Gastrocnemius medialis (tissue), 4 donors: ENCODE measurements at regions not wholly inside any gene's neighbourhood (a gene's known extent, or its start where the extent isn't known, plus 50 kb on each side); places are given as distances from the start of the nearest gene placed in this dataset.

Experiments used
- ATAC-seq, 2 donors: fragments of 150-250 bp; one replicate each; pipeline ENCODE4 v1.9.1; 2016
- DNase-seq, 2 donors: peaks; one replicate each; pipeline ENCODE4 v3.0.0-alpha.2; 2019
- H3K27ac ChIP-seq, 4 donors: fragments of 200-600 bp; sonication (generic); 1 replicate in 1 of 4; 2 replicates in 3 of 4; pipeline ENCODE4 v1.5.1; 2016 to 2018; ENCODE audit warnings: mild to moderate bottlenecking in 2 of 4, moderate library complexity in 1 of 4
- H3K27me3 ChIP-seq, 3 donors: fragments of 200-600 bp; sonication (generic) in 2 of 3; 1 replicate in 1 of 3; 2 replicates in 2 of 3; pipeline versions ENCODE4 v1.5.1 to v1.6.0; 2016 to 2019; ENCODE audit warnings: mild to moderate bottlenecking in 1 of 3, moderate library complexity in 1 of 3
- H3K36me3 ChIP-seq, 2 donors: fragments of 200-600 bp; sonication (generic) in 1 of 2; one replicate each; pipeline ENCODE4 v1.5.1; 2017 to 2018
- H3K4me1 ChIP-seq, 2 donors: fragments of 200-600 bp; sonication (generic) in 1 of 2; one replicate each; pipeline ENCODE4 v1.5.1; 2016 to 2017; ENCODE audit warnings: mild to moderate bottlenecking in 2 of 2
- H3K4me3 ChIP-seq, 4 donors: fragments of 200-600 bp; sonication (generic) in 3 of 4; 1 replicate in 1 of 4; 2 replicates in 3 of 4; pipeline ENCODE4 v1.5.1; 2016 to 2019; ENCODE audit warnings: mild to moderate bottlenecking in 2 of 4
- H3K9me3 ChIP-seq, 3 donors: fragments of 200-600 bp; sonication (generic) in 2 of 3; 1 replicate in 1 of 3; 2 replicates in 2 of 3; pipeline ENCODE4 v1.5.1; 2016 to 2019
- CTCF ChIP-seq, 5 experiments: fragments of 450-650 bp in 3 of 5; fragments of 200-600 bp in 2 of 5; sonication (generic) in 2 of 5; IDR thresholded peaks in 4 of 5; conservative IDR thresholded peaks in 1 of 5; 1 replicate in 4 of 5; 2 replicates in 1 of 5; pipeline ENCODE4 v1.5.1; 2016 to 2019; ENCODE audit warnings: antibody characterized with exemption in 5 of 5, mild to moderate bottlenecking in 3 of 5, moderate library complexity in 3 of 5
- POLR2A ChIP-seq, 2 donors: fragments of 450-650 bp; IDR thresholded peaks; one replicate each; pipeline ENCODE4 v1.6.1; 2017; ENCODE audit warnings: antibody characterized with exemption in 2 of 2, mild to moderate bottlenecking in 2 of 2, moderate library complexity in 2 of 2
- in situ Hi-C, 4 donors: fragments of 200-750 bp; cut with MboI; loops; one replicate each; pipeline versions ENCODE4 v1.15.0 to v1.8.0; 2017; ENCODE audit warnings: low sequenced_read_pairs in 4 of 4
- intact Hi-C: fragments of 100-400 bp; cut with DNase I; formaldehyde crosslinking; loops from one replicate; pipeline ENCODE4 v1.15.1; 2023; ENCODE audit warnings: low total_unique reads

GRCh38 chr3:4138150-4138785 is 164.9 kb upstream of the SETMAR start:
- ATAC-seq: no peak
- no peaks in the 10 kb centered on the region for H3K9me3 ChIP-seq
- no peaks in the 10 kb centered on the region for H3K27me3 ChIP-seq
- in situ Hi-C loops (no loop called here), intact Hi-C loops (no loop called here)
- no peaks in the 10 kb centered on the region for H3K36me3 ChIP-seq
- no peak for TF ChIP-seq CTCF (IDR thresholded peaks at IDR 0.05 in 4 of 5, conservative IDR thresholded peaks at IDR 0.05 in 1 of 5)
- TF ChIP-seq POLR2A (IDR thresholded peaks at IDR 0.05): no peak
- no peak for DNase-seq
- H3K4me3 ChIP-seq: no peak overlapping the region
- H3K4me1 ChIP-seq: no peaks in the 10 kb centered on the region
- no peak overlapping the region for H3K27ac ChIP-seq

- in situ Hi-C loops (no loop called here), intact Hi-C loops (no loop called here)
- TF ChIP-seq CTCF (IDR thresholded peaks at IDR 0.05 in 4 of 5, conservative IDR thresholded peaks at IDR 0.05 in 1 of 5) (no peak), POLR2A (IDR thresholded peaks at IDR 0.05) (no peak)
- Histone ChIP-seq H3K27me3 (no peaks in the 10 kb centered on the region), H3K4me1 (no peaks in the 10 kb centered on the region), H3K4me3 (no peak overlapping the region), H3K27ac (no peak overlapping the region), H3K9me3 (no peaks in the 10 kb centered on the region), H3K36me3 (no peaks in the 10 kb centered on the region)
- no peak for ATAC-seq
- DNase-seq: no peak
Observed at GRCh38 chr3:4138786-4139431, 164.3 kb upstream of the SETMAR start.

GRCh38 chr3:4139462-4140140 is 163.6 kb upstream of the SETMAR start:
- no peak overlapping the region for H3K27ac ChIP-seq
- in situ Hi-C loops: no loop called here
- no peaks in the 10 kb centered on the region for H3K4me1 ChIP-seq
- H3K4me3 ChIP-seq: no peak overlapping the region
- DNase-seq (no peak), ATAC-seq (no peak)
- H3K9me3 ChIP-seq: no peaks in the 10 kb centered on the region
- no peak for TF ChIP-seq CTCF (IDR thresholded peaks at IDR 0.05 in 4 of 5, conservative IDR thresholded peaks at IDR 0.05 in 1 of 5)
- TF ChIP-seq POLR2A (IDR thresholded peaks at IDR 0.05): no peak
- intact Hi-C loops: no loop called here
- no peaks in the 10 kb centered on the region for H3K27me3 ChIP-seq
- H3K36me3 ChIP-seq: no peaks in the 10 kb centered on the region

GRCh38 chr3:4140921-4141320 is 162.2 kb upstream of the SETMAR start:
- no peak overlapping the region for H3K27ac ChIP-seq
- no peaks in the 10 kb centered on the region for H3K9me3 ChIP-seq
- DNase-seq: no peak
- H3K4me3 ChIP-seq: no peak overlapping the region
- H3K27me3 ChIP-seq: no peaks in the 10 kb centered on the region
- no peaks in the 10 kb centered on the region for H3K4me1 ChIP-seq
- H3K36me3 ChIP-seq: no peaks in the 10 kb centered on the region
- TF ChIP-seq CTCF (IDR thresholded peaks at IDR 0.05 in 4 of 5, conservative IDR thresholded peaks at IDR 0.05 in 1 of 5) (no peak), POLR2A (IDR thresholded peaks at IDR 0.05) (no peak)
- intact Hi-C loops: no loop called here
- ATAC-seq: no peak
- in situ Hi-C loops: no loop called here
